HEK293 (cell line): ENCODE measurements at regions not wholly inside any gene's neighbourhood (a gene's known extent, or its start where the extent isn't known, plus 50 kb on each side); places are given as distances from the start of the nearest gene placed in this dataset.

Source experiments
- CTCF ChIA-PET: fragments of 350-600 bp; formaldehyde crosslinking; extraction: SDS; loops from one replicate; lab custom pipeline; 2021; ENCODE audit warnings: antibody characterized with exemption; lab: Yijun Ruan, JAX
- POLR2A ChIA-PET: fragments of 300-600 bp; formaldehyde crosslinking; extraction: SDS; loops from one replicate; lab custom pipeline; 2020; ENCODE audit warnings: antibody characterized with exemption, inconsistent platforms; lab: Yijun Ruan, JAX
- H3K27ac ChIP-seq: fragments of 200-500 bp; sonication (Bioruptor generic); 2 replicates; pipeline ENCODE4 v1.5.1; 2014; ENCODE audit warnings: low read depth, low read length, control low read depth, inconsistent platforms; ENCODE audit errors: extremely low read depth
- H3K36me3 ChIP-seq, 2 experiments: fragments of 200-500 bp in 1 of 2; sonication (Bioruptor generic) in 1 of 2; 1 replicate in 1 of 2; 2 replicates in 1 of 2; pipeline ENCODE4 v1.5.1; 2014 to 2017; ENCODE audit warnings: inconsistent platforms in 2 of 2, low read length in 2 of 2; ENCODE audit not compliant: control insufficient read depth in 2 of 2, insufficient read depth in 1 of 2
- H3K4me1 ChIP-seq: fragments of 200-500 bp; sonication (Bioruptor generic); 2 replicates; pipeline ENCODE4 v1.5.1; 2014; ENCODE audit warnings: mild to moderate bottlenecking, low read length, inconsistent platforms; ENCODE audit not compliant: control insufficient read depth, insufficient read depth
- H3K4me3 ChIP-seq: 2 replicates; pipeline ENCODE4 v1.5.1; 2011; ENCODE audit warnings: low read depth, mild to moderate bottlenecking, control low read depth, low read length, moderate library complexity
- H3K9me3 ChIP-seq: fragments of 200-500 bp; sonication (Bioruptor generic); 2 replicates; pipeline ENCODE4 v1.5.1; 2014; ENCODE audit warnings: low read depth, low read length, inconsistent platforms; ENCODE audit not compliant: control insufficient read depth, insufficient read depth
- BCL11B ChIP-seq: fragments of 450-650 bp; formaldehyde crosslinking; IDR thresholded peaks from 2 replicates; pipeline ENCODE4 v1.5.1; 2016; ENCODE audit warnings: low read depth, missing biosample characterization, missing genetic modification characterization
- CTCF ChIP-seq: fragments of 450-650 bp; formaldehyde crosslinking; IDR thresholded peaks from 2 replicates; pipeline ENCODE4 v1.5.1; 2016; ENCODE audit warnings: missing biosample characterization, missing genetic modification characterization
- FEZF1 ChIP-seq: fragments of 450-650 bp; formaldehyde crosslinking; IDR thresholded peaks from 2 replicates; pipeline ENCODE4 v1.5.1; 2016; ENCODE audit warnings: missing biosample characterization, missing genetic modification characterization
- GLI4 ChIP-seq: fragments of 450-650 bp; formaldehyde crosslinking; IDR thresholded peaks from 2 replicates; pipeline ENCODE4 v1.5.1; 2016; ENCODE audit warnings: missing biosample characterization, missing genetic modification characterization
- KLF17 ChIP-seq: fragments of 450-650 bp; formaldehyde crosslinking; IDR thresholded peaks from 2 replicates; pipeline ENCODE4 v1.5.1; 2016; ENCODE audit warnings: missing biosample characterization, missing genetic modification characterization
- MEIS1 ChIP-seq: sonication (generic); formaldehyde crosslinking; IDR thresholded peaks from 2 replicates; pipeline ENCODE4 v1.8.1; 2022; ENCODE audit warnings: missing genetic modification reagents, mild to moderate bottlenecking, borderline replicate concordance
- PBX3 ChIP-seq: sonication (generic); formaldehyde crosslinking; IDR thresholded peaks from 2 replicates; pipeline ENCODE4 v1.8.1; 2022; ENCODE audit warnings: mild to moderate bottlenecking, moderate library complexity, missing genetic modification reagents
- YY2 ChIP-seq: fragments of 450-650 bp; formaldehyde crosslinking; IDR thresholded peaks from 2 replicates; pipeline ENCODE4 v1.5.1; 2016; ENCODE audit warnings: missing biosample characterization, missing genetic modification characterization
- ZBTB26 ChIP-seq: fragments of 450-650 bp; formaldehyde crosslinking; optimal IDR thresholded peaks from 2 replicates; pipeline ENCODE3; 2016; ENCODE audit warnings: missing biosample characterization, mild to moderate bottlenecking, missing genetic modification characterization
- ZBTB44 ChIP-seq: fragments of 450-650 bp; IDR thresholded peaks from 2 replicates; pipeline ENCODE4 v1.5.1; 2018; ENCODE audit warnings: missing biosample characterization, mild to moderate bottlenecking, missing genetic modification characterization
- ZFP41 ChIP-seq: fragments of 450-650 bp; formaldehyde crosslinking; IDR thresholded peaks from 2 replicates; pipeline ENCODE4 v1.5.1; 2016; ENCODE audit warnings: missing biosample characterization, missing genetic modification characterization, borderline replicate concordance
- ZIC2 ChIP-seq: fragments of 450-650 bp; formaldehyde crosslinking; IDR thresholded peaks from 2 replicates; pipeline ENCODE4 v1.5.1; 2016; ENCODE audit warnings: missing biosample characterization, missing genetic modification characterization
- ZNF157 ChIP-seq: fragments of 450-650 bp; formaldehyde crosslinking; IDR thresholded peaks from 2 replicates; pipeline ENCODE4 v1.5.1; 2016; ENCODE audit warnings: missing biosample characterization, missing genetic modification characterization
- ZNF19 ChIP-seq: fragments of 450-650 bp; formaldehyde crosslinking; IDR thresholded peaks from 2 replicates; pipeline ENCODE4; 2016; ENCODE audit warnings: missing biosample characterization, missing genetic modification characterization, low read depth
- ZNF354C ChIP-seq: fragments of 450-650 bp; formaldehyde crosslinking; IDR thresholded peaks from 2 replicates; pipeline ENCODE4 v1.5.1; 2016; ENCODE audit warnings: missing biosample characterization, missing genetic modification characterization, low read depth, borderline replicate concordance
- ZNF423 ChIP-seq: fragments of 450-650 bp; formaldehyde crosslinking; IDR thresholded peaks from 2 replicates; pipeline ENCODE4 v1.5.1; 2016; ENCODE audit warnings: missing biosample characterization, missing genetic modification characterization
- ZNF513 ChIP-seq: fragments of 450-650 bp; IDR thresholded peaks from 2 replicates; pipeline ENCODE4 v1.5.1; 2018; ENCODE audit warnings: missing biosample characterization, missing genetic modification characterization
- ZNF514 ChIP-seq: fragments of 450-650 bp; formaldehyde crosslinking; IDR thresholded peaks from 2 replicates; pipeline ENCODE4 v1.5.1; 2016; ENCODE audit warnings: missing biosample characterization, missing genetic modification characterization
- ZNF530 ChIP-seq: fragments of 450-650 bp; formaldehyde crosslinking; IDR thresholded peaks from 2 replicates; pipeline ENCODE4 v1.5.1; 2016; ENCODE audit warnings: low read depth, missing biosample characterization, missing genetic modification characterization
- ZNF548 ChIP-seq: fragments of 450-650 bp; formaldehyde crosslinking; IDR thresholded peaks from 2 replicates; pipeline ENCODE4 v1.5.1; 2016; ENCODE audit warnings: missing biosample characterization, missing genetic modification characterization
- ZNF645 ChIP-seq: fragments of 450-650 bp; formaldehyde crosslinking; IDR thresholded peaks from 2 replicates; pipeline ENCODE4; 2016; ENCODE audit warnings: missing biosample characterization, missing genetic modification characterization
- ZNF664 ChIP-seq: fragments of 450-650 bp; formaldehyde crosslinking; IDR thresholded peaks from 2 replicates; pipeline ENCODE4 v1.5.1; 2016; ENCODE audit warnings: missing biosample characterization, missing genetic modification characterization
- ZNF701 ChIP-seq: fragments of 450-650 bp; formaldehyde crosslinking; IDR thresholded peaks from 2 replicates; pipeline ENCODE4 v1.5.1; 2016; ENCODE audit warnings: missing biosample characterization, missing genetic modification characterization
- ZNF76 ChIP-seq: fragments of 450-650 bp; formaldehyde crosslinking; IDR thresholded peaks from 2 replicates; pipeline ENCODE4; 2016; ENCODE audit warnings: low read depth, missing biosample characterization, missing genetic modification characterization, borderline replicate concordance
- ZSCAN5A ChIP-seq: fragments of 450-650 bp; formaldehyde crosslinking; IDR thresholded peaks from 2 replicates; pipeline ENCODE4 v1.5.1; 2016; ENCODE audit warnings: missing biosample characterization, missing genetic modification characterization

GRCh38 chr4:66372706-66373105 is 702.4 kb upstream of the EPHA5 start:
- TF ChIP-seq ZNF548 (tag by site-specific recombination) (no peak), ZNF513 (tag by site-specific recombination) (no peak), YY2 (tag by site-specific recombination) (no peak), ZSCAN5A (tag by site-specific recombination) (no peak), ZFP41 (tag by site-specific recombination) (no peak), FEZF1 (tag by site-specific recombination) (no peak), ZNF514 (no peak), ZNF423 (tag by site-specific recombination) (no peak), ZNF645 (no peak), GLI4 (tag by site-specific recombination) (no peak), ZIC2 (tag by site-specific recombination) (no peak), ZNF157 (tag by site-specific recombination) (no peak), ZNF530 (tag by site-specific recombination) (no peak), ZNF701 (tag by site-specific recombination) (no peak), MEIS1 (CRISPR knock-in tag) (no peak), ZNF19 (tag by site-specific recombination) (no peak), ZBTB26 (tag by site-specific recombination) (no peak)
- no peaks in the 10 kb centered on the region for H3K9me3 ChIP-seq
- no peaks in the 10 kb centered on the region for H3K4me1 ChIP-seq
- ChIA-PET CTCF (no interaction called here), POLR2A (no interaction called here)
- H3K4me3 ChIP-seq = no peak overlapping the region
- no peaks in the 10 kb centered on the region for H3K36me3 ChIP-seq
- no peak overlapping the region for H3K27ac ChIP-seq

- Histone ChIP-seq H3K36me3 (no peaks in the 10 kb centered on the region), H3K4me3 (no peak overlapping the region), H3K27ac (no peak overlapping the region), H3K4me1 (no peaks in the 10 kb centered on the region), H3K9me3 (no peaks in the 10 kb centered on the region)
- ChIA-PET POLR2A (no interaction called here), CTCF (no interaction called here)
- TF ChIP-seq KLF17 (tag by site-specific recombination) = no peak
- TF ChIP-seq CTCF (tag by site-specific recombination) = no peak
- TF ChIP-seq ZNF514 = no peak
- no peak for TF ChIP-seq ZNF76 (tag by site-specific recombination)
- TF ChIP-seq ZNF664 (tag by site-specific recombination) = no peak
- no peak for TF ChIP-seq ZNF548 (tag by site-specific recombination)
- no peak for TF ChIP-seq PBX3 (CRISPR knock-in tag)
- no peak for TF ChIP-seq BCL11B (tag by site-specific recombination)
- no peak for TF ChIP-seq ZNF354C (tag by site-specific recombination)
- TF ChIP-seq ZBTB44 (tag by site-specific recombination) = no peak
These were observed 696.9 kb upstream of the EPHA5 start for GRCh38 chr4:66367043-66367660.
